CD4-positive, alpha-beta T cell treated with Interleukin-15 for 4 hours (primary cell): ENCODE measurements at regions not wholly inside any gene's neighbourhood (a gene's known extent, or its start where the extent isn't known, plus 50 kb on each side); places are given as distances from the start of the nearest gene placed in this dataset.
A peak's percentile ranks its signal among the peaks of the same experiment; 100 is the strongest.
"Not testable (repeated sequence)": the region's sequence is repeated elsewhere in the genome, so short reads cannot be mapped to it uniquely, and the experiment has no call there.

Experiments used
- DNase-seq: peaks from one replicate; pipeline ENCODE4 v3.0.0-alpha.2; 2020; ENCODE audit warnings: low spot score

- DNase-seq: no peak
These were observed 63.0 kb downstream of the HOXA1 start for GRCh38 chr7:27032839-27033238.

- peak; percentile 8 for DNase-seq
These were observed 64.3 kb downstream of the HOXA1 start for GRCh38 chr7:27031289-27032172.

GRCh38 chr7:27030393-27031050 is 65.3 kb downstream of the HOXA1 start:
- DNase-seq: no peak

- no peak for DNase-seq
These were observed 70.5 kb downstream of the HOXA1 start for GRCh38 chr7:27025270-27025669.

- no peak for DNase-seq
These were observed 85.7 kb downstream of the HOXA1 start for GRCh38 chr7:27010068-27010467.

GRCh38 chr7:27000496-27000895 is 95.3 kb downstream of the HOXA1 start:
- no peak for DNase-seq

GRCh38 chr7:26998284-26998683 is 97.5 kb downstream of the HOXA1 start:
- not testable (repeated sequence) for DNase-seq

- no peak for DNase-seq
These were observed 100.1 kb downstream of the HOXA1 start for GRCh38 chr7:26995666-26996065.

GRCh38 chr7:26993816-26994810 is 101.7 kb downstream of the HOXA1 start:
- no peak for DNase-seq

GRCh38 chr7:26992670-26993069 is 103.1 kb downstream of the HOXA1 start:
- no peak for DNase-seq

GRCh38 chr7:26991796-26992195 is 104.0 kb downstream of the HOXA1 start:
- no peak for DNase-seq

GRCh38 chr7:26989897-26990670 is 105.7 kb downstream of the HOXA1 start:
- no peak for DNase-seq

GRCh38 chr7:26988836-26989374 is 106.9 kb downstream of the HOXA1 start:
- no peak for DNase-seq

- DNase-seq: no peak
These were observed 108.5 kb downstream of the HOXA1 start for GRCh38 chr7:26987338-26987737.

- DNase-seq: no peak
These were observed 113.8 kb upstream of the SKAP2 start for GRCh38 chr7:26978146-26978545.

GRCh38 chr7:26976840-26977239 is 112.5 kb upstream of the SKAP2 start:
- DNase-seq: no peak

GRCh38 chr7:26971924-26972323 is 107.5 kb upstream of the SKAP2 start:
- not testable (repeated sequence) for DNase-seq

- no peak for DNase-seq
These were observed 101.3 kb upstream of the SKAP2 start for GRCh38 chr7:26965724-26966123.

GRCh38 chr7:26964156-26964808 is 99.9 kb upstream of the SKAP2 start:
- no peak for DNase-seq

GRCh38 chr7:26959290-26959689 is 94.9 kb upstream of the SKAP2 start:
- DNase-seq: no peak

- no peak for DNase-seq
These were observed 94.4 kb upstream of the SKAP2 start for GRCh38 chr7:26958834-26959233.
